Vagina (tissue), 2 donors: ENCODE measurements at regions not wholly inside any gene's neighbourhood (a gene's known extent, or its start where the extent isn't known, plus 50 kb on each side); places are given as distances from the start of the nearest gene placed in this dataset.

Experiments
- POLR2A ChIP-seq, 2 donors: fragments of 450-650 bp; IDR thresholded peaks; one replicate each; pipeline ENCODE4 v1.6.1; 2017; ENCODE audit warnings: antibody characterized with exemption in 2 of 2, mild to moderate bottlenecking in 2 of 2, moderate library complexity in 2 of 2
- POLR2AphosphoS5 ChIP-seq, 2 donors: sonication (generic); formaldehyde crosslinking; IDR thresholded peaks; one replicate each; pipeline ENCODE4 v1.9.0; 2017; ENCODE audit warnings: antibody characterized with exemption in 2 of 2, mild to moderate bottlenecking in 2 of 2, low read depth in 1 of 2; ENCODE audit not compliant: insufficient read depth in 1 of 2
- TF ChIP-seq, protein P1 (sequence below), 3 experiments: fragments of 450-650 bp in 2 of 3; fragments of 200-600 bp in 1 of 3; sonication (generic) in 1 of 3; IDR thresholded peaks; one replicate each; pipeline ENCODE4 v1.5.1; 2017 to 2019; ENCODE audit warnings: antibody characterized with exemption in 3 of 3, mild to moderate bottlenecking in 2 of 3, moderate library complexity in 2 of 3

DNA sequence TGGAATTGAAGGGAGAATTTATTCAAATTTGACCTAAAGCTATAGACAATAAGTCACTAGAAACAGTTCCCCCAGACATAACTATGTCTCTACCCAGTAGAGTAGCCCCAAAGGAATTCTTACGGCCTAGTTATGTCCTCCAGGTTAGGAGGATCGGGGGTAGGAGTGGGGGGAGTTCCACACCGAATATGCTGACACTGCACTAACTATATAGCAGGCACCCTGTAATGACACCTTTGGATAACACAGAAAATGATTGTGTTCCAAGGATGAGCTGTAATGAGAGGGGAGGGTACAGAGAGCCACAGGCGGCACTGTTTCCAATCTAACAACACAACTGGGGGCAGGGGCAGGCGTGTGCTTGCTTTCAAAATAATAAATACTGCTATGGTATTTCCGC is 376.2 kb upstream of the RORA start:
- TF ChIP-seq, protein P1, sequence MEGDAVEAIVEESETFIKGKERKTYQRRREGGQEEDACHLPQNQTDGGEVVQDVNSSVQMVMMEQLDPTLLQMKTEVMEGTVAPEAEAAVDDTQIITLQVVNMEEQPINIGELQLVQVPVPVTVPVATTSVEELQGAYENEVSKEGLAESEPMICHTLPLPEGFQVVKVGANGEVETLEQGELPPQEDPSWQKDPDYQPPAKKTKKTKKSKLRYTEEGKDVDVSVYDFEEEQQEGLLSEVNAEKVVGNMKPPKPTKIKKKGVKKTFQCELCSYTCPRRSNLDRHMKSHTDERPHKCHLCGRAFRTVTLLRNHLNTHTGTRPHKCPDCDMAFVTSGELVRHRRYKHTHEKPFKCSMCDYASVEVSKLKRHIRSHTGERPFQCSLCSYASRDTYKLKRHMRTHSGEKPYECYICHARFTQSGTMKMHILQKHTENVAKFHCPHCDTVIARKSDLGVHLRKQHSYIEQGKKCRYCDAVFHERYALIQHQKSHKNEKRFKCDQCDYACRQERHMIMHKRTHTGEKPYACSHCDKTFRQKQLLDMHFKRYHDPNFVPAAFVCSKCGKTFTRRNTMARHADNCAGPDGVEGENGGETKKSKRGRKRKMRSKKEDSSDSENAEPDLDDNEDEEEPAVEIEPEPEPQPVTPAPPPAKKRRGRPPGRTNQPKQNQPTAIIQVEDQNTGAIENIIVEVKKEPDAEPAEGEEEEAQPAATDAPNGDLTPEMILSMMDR (IDR thresholded peaks at IDR 0.05), result no peak
- TF ChIP-seq POLR2AphosphoS5 (IDR thresholded peaks at IDR 0.05; ENCODE audit: insufficient read depth in 1 of 2, low read depth in 1 of 2) (no peak), POLR2A (IDR thresholded peaks at IDR 0.05) (no peak)
